ENCODE measurements at regions not wholly inside any gene's neighbourhood (a gene's known extent, or its start where the extent isn't known, plus 50 kb on each side); places are given as distances from the start of the nearest gene placed in this dataset.

DNA sequence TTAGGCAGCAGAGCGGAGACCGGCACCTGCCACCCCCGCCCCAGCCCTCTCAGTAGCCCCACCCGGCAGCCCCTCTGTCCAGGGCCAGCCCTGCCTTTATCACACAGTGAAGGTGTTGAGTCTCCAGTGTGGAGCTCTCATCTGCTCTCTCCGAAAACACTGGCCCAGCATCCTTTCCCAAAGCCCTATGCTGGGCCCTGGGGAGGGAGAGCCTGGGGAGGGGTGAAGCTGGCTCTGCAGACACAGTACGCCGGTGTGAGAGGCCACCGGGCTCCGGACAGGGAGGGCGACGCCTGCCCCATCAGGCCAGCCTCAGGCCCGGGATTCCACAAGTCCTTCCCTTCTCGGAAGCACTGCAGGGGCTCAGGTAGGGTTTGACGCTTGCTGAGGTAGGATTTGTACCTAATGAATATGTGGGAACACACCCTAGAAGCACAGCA is 186.9 kb downstream of the ERMARD start (continued):
- no peak for TF ChIP-seq E2F6 (IDR thresholded peaks at IDR 0.05)

Data from H1 (cell line).